ENCODE measurements at regions not wholly inside any gene's neighbourhood (a gene's known extent, or its start where the extent isn't known, plus 50 kb on each side); places are given as distances from the start of the nearest gene placed in this dataset.
"Not testable (repeated sequence)": the region's sequence is repeated elsewhere in the genome, so short reads cannot be mapped to it uniquely, and the experiment has no call there.

DNA sequence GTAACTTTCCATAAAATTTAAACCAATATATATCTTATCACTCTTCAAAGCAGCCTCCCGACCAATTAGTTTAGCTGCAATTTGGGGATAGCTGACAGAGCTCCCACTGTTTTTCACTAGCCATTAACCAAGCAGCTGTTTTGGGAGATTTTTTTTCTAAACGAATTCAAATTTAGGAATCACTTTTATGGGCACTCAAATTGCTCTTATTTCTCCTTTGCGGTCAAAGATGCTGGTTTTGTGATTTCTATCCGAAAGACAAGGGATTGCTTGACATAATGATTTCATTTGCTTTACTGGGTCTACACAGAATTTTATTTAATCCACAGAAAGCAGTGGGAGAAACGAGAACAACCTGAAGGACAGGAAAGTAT lies 505.7 kb upstream of the IL12A start:
- DNase-seq, result no peak

DNA sequence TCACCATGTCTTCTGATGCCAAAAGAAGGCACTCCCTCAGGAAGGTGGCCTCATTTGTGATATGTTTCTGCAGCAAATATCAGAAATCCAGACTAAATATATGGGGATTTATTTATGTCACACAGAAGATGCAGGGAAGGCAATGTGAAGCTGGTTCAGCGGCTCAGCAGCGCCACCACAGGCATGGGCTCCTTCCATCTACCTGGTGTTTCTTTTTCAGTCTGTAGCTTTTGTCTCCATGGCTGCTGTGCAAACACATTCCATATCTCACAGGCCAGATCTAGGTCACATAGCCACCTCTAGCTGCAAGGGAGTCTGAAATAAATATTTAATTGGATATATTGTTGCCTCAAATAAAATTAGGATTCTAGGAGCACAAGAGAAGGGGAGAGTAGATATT lies 502.1 kb upstream of the IL12A start:
- no peak for DNase-seq

DNA sequence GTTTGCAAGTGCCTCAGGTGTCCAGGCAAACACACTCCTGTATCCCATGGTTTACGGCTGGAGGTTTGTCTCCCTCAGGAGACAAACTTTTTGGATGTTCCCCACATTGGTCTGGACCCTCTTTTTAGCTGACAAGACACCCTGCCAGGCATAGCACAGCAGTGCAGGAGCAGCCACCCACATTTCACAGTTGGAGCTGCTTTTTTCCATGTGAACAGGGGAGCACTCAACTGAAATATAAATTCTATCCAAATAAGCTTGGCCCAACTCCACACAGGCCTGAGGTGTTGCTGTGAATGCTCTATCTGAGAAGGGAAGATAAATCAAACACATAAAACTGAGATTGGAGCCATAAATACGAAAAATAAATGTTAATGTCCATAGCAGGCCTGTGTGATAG lies 501.3 kb upstream of the IL12A start:
- DNase-seq, result no peak

DNA sequence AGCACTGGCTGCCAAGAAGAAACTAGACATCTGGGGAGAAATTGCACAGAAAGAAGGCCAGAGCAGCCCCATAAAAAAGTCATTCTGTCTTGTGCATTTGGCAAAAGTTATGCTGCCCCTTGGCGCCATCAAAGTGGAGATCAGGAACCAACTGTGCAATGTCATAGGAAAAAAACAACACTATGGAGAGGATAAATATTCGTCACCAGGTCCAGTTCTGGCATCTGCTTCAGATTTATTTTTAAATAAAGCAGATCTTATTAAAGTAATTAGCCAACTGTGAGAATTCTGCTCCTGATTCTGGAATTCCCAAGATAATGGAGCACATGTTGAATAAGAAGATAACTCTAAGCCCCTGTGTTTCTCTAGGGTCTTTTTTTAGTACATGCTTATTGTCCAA lies 500.0 kb upstream of the IL12A start:
- no peak for DNase-seq

DNA sequence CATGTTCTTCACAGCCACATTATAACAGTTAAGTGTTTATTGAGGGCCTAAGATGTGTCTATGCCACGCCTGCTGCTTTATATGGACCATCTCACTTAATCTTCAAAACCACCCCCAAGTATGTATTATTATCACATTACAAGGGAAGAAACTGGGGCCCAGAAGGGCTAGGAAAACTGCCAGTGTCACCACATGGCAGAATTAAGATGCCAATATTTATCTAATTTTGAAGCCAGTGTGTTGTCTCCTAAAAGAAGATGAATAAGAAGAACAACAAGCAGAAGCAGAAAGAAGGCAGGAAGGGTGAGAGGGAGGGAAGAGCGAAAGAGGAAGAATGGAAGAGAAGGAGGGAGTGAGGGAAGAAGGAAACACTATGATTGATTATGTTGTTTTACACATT lies 491.3 kb upstream of the IL12A start:
- no peak for DNase-seq

DNA sequence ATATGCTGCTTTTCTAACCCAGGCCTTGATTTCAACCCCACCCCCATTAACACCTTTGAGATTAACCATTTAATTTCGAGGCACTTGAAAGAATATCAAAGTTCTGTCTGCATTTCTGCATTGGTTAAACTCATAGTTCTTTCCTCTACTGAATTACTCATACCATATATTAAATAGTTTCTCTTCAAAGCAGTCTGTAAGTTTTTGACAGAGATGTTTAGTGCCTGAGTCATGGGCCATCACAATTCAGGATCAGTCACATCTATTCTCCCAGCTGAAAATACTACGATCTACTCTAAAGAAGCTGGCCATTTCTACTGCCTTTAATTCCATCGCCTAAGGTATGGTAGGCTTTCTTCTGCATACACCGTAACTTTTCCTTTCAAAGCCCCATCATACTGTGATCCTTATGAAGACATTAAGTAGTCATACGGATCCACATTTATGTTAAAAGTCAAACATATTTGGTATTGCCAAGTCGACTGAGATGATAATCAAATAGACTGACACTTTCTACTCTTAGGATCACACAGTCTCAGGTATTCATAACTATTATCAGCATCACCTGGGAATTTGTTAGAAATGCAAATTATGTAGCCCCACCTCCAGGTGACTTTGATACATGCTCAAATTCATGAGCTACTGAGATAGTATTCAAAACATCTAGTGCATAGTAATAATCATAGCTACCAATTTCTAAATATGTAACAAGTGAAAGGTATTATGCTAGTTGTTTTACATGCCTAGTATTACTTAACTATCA lies 489.4 kb upstream of the IL12A start:
- no peak for DNase-seq

DNA sequence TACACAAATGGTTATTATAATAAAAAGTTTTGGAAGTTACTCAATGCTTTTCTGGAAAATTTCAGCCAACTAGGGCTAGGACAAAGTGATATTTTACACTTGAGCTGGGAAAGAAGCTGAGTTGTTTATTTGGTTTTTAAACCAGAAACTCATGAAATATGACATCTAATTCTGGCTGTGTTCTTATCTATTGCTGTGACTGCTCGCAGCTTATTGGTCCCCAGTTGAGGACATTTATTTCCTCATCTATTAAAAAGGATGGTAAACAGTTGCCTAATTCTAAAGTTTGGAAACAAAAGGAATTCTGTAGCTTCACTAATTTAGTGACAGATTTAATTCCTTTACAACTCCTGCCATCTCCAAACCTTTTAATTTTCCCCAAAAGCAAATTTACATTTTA lies 487.6 kb upstream of the IL12A start:
- no peak for DNase-seq

DNA sequence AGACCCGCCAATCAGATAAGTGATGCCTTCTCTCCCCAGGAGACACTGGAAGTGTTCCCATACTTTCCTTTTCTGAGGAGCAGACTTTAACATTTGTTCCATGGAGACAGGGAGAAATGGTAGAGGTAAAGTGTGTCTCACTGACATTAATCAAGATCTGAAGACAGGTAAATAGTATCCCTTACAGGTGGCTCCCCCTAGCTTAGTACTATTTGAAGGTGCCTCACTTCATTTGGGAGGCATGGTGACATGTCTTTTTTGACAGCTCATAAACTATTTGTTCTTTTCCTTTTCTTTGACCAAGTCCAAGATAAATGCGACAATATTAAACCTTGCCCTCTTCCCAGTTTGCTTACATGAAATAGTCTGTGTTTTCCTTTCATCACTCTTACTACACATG lies 485.6 kb upstream of the IL12A start:
- DNase-seq, result no peak

DNA sequence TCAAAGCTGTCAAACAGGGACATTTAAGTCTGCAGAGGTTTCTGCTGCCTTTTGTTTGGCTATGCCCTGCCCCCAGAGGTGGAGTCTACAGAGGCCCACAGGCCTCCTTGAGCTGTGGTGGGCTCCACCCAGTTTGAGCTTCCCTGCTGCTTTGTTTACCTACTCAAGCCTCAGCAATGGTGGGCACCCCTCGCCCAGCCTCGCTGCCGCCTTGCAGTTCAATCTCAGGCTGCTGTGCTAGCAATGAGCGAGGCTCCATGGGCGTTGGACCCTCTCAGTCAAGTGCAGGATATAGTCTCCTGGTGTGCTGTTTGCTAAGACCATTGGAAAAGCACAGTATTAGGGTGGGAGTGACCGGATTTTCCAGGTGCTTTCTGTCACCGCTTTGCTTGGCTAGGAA lies 477.6 kb upstream of the IL12A start:
- DNase-seq, result not testable (repeated sequence)

DNA sequence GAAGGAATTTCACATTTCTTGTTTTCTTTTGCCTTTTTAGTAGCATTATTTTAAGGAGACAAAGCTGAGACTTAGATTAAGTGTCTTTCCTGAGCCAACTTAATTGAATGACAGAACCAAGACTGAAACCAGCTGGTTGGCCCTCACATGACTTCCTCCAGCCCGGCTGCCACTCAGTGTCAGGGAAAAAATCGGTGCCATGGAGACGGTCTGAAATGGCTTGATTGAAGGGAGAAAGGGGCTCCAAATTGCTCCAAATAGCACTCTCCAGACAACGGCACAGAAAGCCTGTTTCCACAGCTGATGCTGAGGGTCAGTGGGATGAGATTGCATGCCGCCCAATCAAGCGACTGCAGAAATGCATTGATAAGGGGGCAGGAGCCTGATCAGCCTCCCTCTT lies 475.2 kb upstream of the IL12A start:
- DNase-seq, result no peak

DNA sequence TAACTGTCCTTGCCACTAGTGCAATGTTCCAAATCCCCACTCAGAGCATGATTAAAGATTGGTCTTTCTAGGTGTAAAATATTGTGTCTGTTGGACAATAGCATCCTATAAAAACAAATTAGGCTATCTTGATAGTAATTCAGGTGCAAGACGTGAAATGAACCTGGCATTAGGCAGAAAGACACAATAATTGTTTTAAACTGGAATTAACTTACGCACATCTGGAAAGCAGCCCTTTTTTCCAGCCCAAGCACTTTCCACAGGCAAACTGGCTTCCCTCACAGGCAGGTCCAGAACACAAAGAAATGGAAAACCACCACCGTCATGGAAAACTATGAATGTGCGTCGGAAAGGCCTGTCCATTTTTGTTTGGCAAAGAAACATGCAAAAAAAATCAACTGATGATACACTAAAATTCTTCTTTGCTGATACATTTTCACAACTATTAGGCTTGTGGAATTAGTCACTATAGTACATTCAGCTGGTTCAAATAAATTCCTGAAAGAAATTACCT lies 474.7 kb upstream of the IL12A start:
- no peak for DNase-seq

DNA sequence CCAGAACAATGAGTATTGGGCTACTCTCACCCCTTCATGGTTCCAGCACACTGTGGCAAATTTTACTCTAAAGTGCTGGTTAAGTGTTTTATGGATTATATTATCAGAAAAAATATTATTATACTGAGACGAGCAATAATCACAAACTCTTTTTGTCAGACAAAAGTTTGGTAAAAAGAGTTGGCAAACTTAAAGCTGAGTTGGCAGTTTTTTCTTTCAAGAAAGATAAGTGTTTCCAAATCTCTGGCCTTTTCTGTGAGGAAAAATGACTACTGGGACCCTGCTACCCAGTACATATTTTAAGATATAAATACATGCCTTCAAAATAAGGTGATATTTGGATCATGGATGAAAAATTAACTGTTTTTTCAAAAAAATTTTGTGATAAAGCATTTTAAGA lies 471.5 kb upstream of the IL12A start:
- no peak for DNase-seq

DNA sequence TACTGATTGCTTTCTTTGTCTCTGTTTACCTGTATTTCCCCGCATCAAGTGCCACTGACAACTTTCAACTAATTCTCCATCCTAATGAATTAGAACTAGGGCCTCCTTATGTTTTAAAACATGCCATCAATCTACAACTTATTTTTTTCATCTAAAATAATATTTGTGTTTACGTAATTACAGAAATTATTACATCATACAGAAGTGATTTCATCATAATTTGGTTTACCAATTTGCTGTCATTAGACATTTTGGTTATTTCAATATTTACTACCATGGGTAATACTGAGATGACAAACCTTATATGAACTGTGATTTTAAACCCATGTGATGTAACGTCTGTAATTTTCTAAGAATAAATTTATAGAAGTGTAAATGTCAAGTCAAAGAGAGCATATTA lies 468.0 kb upstream of the IL12A start:
- DNase-seq, result no peak

DNA sequence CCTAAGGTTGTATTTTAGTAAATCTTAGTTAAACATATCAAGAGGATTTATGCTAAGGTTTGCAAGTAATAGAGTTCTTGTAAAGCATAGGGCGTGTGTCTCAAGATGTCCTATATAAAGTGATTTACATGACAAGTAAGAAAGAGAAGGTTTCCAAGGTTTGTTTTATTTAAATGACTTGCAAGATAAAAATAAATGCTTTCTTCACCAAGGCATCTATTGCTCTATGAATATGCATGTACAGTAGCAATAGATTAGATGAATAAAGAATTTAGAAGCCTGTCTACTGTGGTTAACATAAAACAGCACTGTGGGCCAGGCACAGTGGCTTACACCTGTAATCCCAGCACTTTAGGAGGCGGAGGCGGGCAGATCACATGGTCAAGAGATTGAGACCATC lies 466.4 kb upstream of the IL12A start:
- DNase-seq, result no peak

DNA sequence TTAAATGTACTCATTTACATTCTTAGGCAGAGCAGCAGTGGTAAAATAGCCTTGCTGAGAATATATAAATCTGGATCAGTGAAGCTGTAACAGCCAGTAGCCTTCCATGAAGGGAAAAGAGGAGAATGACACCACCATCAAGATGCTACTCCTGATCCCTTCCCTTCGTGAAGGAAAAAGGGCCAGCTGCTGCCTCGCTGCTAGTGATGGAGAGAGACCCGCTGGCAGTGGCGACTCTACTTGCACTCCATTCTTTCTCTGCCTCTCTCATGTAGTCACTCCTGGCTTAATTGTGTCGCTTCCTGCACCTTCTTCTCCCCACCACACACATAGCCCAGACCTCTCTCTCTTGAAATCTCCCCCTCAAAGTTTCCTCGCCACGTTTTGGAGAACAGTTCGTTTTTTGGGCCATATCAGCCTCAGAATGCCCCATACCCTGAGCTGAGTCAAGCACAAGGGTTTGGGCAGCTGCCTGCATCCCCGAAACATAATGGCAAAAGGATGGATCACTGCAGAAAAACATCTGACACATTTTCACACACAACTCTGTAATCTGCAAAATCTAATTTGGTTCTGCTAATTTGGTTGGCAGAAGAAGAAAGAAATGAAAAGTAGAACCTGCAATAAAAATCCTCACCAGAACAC lies 460.3 kb upstream of the IL12A start:
- no peak for DNase-seq

DNA sequence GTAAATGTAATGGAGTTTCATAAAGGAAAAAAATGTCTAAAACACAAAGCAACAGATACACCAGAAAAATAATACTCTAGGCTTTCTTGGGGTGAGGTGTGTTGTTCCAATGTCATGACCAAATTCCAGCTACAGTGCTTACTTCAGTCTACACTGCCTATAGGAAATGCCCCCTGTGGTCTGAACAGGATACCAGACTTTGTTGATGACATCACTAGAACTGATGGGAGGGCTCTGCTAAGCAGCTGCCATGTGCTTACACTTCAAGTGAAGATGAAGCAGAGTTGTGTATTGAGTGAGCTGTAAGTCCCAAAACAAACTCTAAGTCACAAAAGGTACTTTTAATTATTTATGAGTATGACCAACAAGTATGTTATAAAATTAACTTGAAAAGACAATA lies 456.1 kb upstream of the IL12A start:
- DNase-seq, result no peak

DNA sequence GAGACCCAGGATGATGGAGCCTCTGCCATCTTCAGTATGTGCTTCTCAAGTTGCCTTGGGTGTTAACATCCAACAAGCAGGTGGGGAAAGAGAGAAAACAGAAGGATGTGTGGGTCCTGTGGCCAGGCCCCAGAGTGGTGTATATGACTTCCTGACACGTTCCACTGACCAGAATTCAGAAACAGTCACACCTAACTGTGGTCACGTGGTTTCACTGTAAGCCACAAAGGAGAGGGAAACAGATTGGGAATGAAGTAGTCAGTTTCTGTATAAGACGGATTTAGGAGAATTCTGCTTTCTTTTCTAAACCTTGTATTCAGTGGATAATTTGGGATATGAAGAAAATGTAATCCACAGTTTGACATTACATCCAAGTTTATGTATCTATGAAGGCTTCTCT lies 454.1 kb upstream of the IL12A start:
- no peak for DNase-seq

DNA sequence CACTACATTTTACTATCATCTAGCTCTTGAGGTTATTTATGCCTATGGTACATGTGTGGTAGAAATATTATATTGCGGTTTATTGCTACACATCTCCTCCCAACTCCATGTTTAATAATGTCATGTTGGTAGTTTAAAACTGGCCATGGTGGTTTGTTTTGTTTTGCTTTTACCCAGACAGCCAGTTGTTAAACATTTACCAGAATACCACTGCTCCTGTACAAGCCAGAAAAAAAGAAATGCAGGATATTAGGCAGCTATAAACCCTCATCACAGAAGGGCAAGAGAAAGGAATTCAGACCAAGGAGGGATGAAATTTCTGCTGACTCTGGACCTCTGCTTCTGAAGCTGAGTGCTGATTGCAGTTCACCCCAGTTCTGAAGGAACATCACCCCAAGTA lies 451.8 kb upstream of the IL12A start:
- no peak for DNase-seq

DNA sequence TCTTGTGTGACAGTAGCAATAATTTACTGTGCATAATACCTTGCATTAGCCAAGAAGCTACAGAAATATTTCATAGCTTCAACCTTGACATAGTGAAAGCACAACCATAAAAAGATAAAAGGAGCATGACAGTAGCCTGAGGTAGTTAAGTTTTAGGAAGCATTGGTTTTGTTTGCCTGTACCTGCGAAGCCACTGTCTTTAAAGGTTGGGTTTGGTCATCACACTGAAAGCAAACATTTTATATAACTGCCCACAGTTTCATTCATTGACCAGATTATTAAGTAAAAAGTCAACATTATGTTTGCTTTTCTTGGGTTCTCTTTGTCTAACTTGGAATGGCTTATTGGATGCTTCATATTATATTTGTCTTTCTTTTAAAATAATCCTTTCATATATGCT lies 450.1 kb upstream of the IL12A start:
- no peak for DNase-seq

DNA sequence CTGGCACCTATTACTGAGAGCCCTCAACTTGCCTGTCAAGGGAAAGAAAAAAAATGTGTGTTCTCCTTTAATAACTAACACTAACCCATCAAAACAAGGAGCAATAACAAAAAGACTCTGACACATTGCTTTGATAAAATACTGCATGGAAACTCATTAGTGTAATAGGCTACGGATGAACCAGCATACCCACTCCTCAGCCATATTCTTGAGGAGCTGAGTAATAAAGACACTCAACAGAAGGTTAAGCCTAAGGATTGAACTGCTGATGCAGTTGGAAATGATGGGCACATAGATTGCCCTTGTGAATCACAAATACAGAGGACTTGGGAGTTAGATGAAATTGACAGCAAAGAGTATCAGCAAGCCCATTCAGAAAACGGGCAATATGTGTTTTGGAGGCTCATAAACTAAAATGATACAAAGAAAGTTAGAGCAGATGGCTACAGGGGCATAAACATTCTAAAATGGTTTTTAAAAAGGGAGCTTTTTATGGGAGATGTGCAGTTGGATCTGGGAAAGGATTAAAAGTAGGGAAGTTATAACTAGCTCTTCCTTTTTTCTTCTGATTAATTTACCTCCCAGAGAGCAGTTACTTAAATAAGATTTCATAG lies 447.6 kb upstream of the IL12A start:
- no peak for DNase-seq

DNA sequence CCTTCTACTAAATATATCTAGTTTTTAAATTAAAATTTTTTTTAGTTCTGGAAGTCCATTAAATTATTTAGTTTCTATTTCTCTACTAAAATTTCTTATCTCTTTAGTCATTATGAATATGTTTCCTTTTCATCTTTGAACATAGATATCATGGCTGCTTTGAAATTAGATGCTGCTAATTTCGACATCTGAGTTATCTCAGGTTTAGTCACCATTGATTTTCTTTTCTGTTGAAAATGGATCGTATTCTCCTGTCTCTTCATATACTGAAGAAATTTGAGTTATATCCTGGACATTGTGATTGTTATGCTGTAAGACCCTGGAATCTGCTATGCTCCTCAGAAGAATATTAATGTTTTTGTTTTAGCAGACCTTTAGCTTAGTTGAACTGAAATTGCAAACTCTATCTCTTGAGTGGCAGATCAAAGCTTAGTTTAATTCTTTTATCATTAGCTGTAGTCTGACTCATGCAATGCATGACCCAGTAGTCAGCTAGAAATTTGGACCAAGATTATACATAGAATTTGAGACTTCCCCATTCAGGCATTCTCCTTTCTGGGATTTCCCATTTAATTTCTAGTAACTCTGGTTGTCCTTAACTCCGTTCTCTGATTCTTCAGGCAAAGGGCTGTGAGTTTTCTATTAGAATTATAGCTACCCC lies 439.8 kb upstream of the IL12A start:
- no peak for DNase-seq

DNA sequence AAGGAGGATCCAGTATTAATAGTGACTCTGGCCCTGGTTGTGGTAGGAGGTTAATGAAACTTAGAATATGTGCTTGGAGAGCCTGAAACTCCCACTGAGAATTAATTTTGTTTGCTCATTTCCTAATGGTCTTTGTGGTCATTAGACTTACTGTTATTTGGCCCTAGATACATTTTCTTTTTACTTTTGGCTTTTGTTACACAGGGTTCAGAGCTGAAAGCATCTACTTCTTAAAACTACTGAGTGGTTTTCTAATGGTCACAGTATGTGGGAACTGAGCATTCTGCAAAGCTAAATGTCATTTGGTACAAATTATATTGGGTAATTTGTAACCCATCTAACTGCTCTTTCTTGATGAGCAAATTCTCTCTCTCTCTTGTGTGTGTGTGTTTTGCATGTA lies 433.4 kb upstream of the IL12A start:
- no peak for DNase-seq

DNA sequence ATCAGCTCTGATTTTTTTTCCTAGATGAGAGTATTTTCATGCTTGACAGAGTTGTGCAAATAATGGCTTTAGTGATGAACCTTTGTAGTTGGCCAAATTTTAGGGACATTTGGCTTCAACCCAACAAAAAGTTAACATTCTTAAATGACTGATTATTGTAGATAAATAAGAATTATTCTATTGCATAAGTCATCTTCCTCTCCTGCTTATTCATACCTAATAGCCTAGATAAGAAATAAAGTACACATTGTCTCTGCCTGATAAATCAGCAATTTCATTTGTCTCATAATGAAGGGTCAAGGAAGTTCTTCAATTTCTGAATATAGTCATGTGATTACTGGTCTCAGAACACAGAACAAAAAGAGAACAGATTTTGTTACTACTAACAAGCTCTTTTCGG lies 428.9 kb upstream of the IL12A start:
- DNase-seq, result no peak

Data from stimulated activated CD4-positive, alpha-beta T cell treated with anti-CD3 and anti-CD28 coated beads, Interleukin-12 subunit alpha, Interleukin-12 subunit beta, amount 100 ng/mL, for 4 hours (primary cell).